Prostate gland (tissue), 2 donors: ENCODE measurements at regions not wholly inside any gene's neighbourhood (a gene's known extent, or its start where the extent isn't known, plus 50 kb on each side); places are given as distances from the start of the nearest gene placed in this dataset.

ENCODE experiments used
- POLR2A ChIP-seq: fragments of 450-650 bp; IDR thresholded peaks from one replicate; pipeline ENCODE4 v1.6.1; 2016; ENCODE audit warnings: antibody characterized with exemption, mild to moderate bottlenecking
- POLR2AphosphoS5 ChIP-seq: sonication (generic); formaldehyde crosslinking; IDR thresholded peaks from one replicate; pipeline ENCODE4 v1.6.1; 2017; ENCODE audit warnings: antibody characterized with exemption
- TF ChIP-seq, protein P1 (sequence below), 4 experiments: fragments of 200-600 bp in 2 of 4; fragments of 450-650 bp in 2 of 4; sonication (generic) in 2 of 4; IDR thresholded peaks; 1 replicate in 3 of 4; 2 replicates in 1 of 4; pipeline ENCODE4 v1.5.1; 2016 to 2019; ENCODE audit warnings: antibody characterized with exemption in 4 of 4, mild to moderate bottlenecking in 2 of 4, moderate library complexity in 2 of 4

DNA sequence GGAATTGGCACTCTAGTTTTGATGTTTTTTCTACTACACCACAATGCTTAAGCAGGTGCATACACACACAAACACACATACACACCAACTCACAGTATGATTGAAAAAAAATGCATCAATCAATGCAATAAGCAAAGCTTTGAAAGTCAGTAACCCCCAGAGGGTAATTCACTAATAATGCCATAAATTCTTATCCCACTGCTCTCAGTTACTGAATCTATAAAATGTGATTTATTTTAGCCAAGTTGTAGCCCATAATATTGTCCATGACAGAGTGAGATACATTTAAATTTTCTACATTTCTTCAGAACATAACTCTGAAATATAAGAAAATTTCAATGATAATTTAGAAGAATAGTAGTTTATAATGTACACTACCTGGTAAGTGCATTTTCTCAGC lies 87.9 kb downstream of the LIG4 start:
- TF ChIP-seq, protein P1, sequence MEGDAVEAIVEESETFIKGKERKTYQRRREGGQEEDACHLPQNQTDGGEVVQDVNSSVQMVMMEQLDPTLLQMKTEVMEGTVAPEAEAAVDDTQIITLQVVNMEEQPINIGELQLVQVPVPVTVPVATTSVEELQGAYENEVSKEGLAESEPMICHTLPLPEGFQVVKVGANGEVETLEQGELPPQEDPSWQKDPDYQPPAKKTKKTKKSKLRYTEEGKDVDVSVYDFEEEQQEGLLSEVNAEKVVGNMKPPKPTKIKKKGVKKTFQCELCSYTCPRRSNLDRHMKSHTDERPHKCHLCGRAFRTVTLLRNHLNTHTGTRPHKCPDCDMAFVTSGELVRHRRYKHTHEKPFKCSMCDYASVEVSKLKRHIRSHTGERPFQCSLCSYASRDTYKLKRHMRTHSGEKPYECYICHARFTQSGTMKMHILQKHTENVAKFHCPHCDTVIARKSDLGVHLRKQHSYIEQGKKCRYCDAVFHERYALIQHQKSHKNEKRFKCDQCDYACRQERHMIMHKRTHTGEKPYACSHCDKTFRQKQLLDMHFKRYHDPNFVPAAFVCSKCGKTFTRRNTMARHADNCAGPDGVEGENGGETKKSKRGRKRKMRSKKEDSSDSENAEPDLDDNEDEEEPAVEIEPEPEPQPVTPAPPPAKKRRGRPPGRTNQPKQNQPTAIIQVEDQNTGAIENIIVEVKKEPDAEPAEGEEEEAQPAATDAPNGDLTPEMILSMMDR (IDR thresholded peaks at IDR 0.05): no peak
- no peak for TF ChIP-seq POLR2A
- no peak for TF ChIP-seq POLR2AphosphoS5
